Gastroesophageal sphincter (tissue), 3 donors: ENCODE measurements at regions not wholly inside any gene's neighbourhood (a gene's known extent, or its start where the extent isn't known, plus 50 kb on each side); places are given as distances from the start of the nearest gene placed in this dataset.

Source experiments
- POLR2A ChIP-seq, 2 donors: fragments of 450-650 bp; IDR thresholded peaks; one replicate each; pipeline ENCODE4 v1.6.1; 2017; ENCODE audit warnings: antibody characterized with exemption in 2 of 2, mild to moderate bottlenecking in 2 of 2, moderate library complexity in 1 of 2
- POLR2AphosphoS5 ChIP-seq: sonication (generic); formaldehyde crosslinking; IDR thresholded peaks from one replicate; pipeline ENCODE4 v1.6.1; 2017; ENCODE audit warnings: antibody characterized with exemption
- TF ChIP-seq, protein P1 (sequence below), 4 experiments: fragments of 200-600 bp in 2 of 4; fragments of 450-650 bp in 2 of 4; sonication (generic) in 1 of 4; IDR thresholded peaks; one replicate each; pipeline ENCODE4 v1.5.1; 2017 to 2019; ENCODE audit warnings: antibody characterized with exemption in 4 of 4, mild to moderate bottlenecking in 2 of 4, moderate library complexity in 2 of 4

GRCh38 chr2:5766561-5766960 lies 74.4 kb downstream of the SOX11 start:
- TF ChIP-seq, protein P1, sequence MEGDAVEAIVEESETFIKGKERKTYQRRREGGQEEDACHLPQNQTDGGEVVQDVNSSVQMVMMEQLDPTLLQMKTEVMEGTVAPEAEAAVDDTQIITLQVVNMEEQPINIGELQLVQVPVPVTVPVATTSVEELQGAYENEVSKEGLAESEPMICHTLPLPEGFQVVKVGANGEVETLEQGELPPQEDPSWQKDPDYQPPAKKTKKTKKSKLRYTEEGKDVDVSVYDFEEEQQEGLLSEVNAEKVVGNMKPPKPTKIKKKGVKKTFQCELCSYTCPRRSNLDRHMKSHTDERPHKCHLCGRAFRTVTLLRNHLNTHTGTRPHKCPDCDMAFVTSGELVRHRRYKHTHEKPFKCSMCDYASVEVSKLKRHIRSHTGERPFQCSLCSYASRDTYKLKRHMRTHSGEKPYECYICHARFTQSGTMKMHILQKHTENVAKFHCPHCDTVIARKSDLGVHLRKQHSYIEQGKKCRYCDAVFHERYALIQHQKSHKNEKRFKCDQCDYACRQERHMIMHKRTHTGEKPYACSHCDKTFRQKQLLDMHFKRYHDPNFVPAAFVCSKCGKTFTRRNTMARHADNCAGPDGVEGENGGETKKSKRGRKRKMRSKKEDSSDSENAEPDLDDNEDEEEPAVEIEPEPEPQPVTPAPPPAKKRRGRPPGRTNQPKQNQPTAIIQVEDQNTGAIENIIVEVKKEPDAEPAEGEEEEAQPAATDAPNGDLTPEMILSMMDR (IDR thresholded peaks at IDR 0.05): no peak
- TF ChIP-seq POLR2A (IDR thresholded peaks at IDR 0.05): no peak
- no peak for TF ChIP-seq POLR2AphosphoS5
